ENCODE measurements at regions not wholly inside any gene's neighbourhood (a gene's known extent, or its start where the extent isn't known, plus 50 kb on each side); places are given as distances from the start of the nearest gene placed in this dataset.

DNA sequence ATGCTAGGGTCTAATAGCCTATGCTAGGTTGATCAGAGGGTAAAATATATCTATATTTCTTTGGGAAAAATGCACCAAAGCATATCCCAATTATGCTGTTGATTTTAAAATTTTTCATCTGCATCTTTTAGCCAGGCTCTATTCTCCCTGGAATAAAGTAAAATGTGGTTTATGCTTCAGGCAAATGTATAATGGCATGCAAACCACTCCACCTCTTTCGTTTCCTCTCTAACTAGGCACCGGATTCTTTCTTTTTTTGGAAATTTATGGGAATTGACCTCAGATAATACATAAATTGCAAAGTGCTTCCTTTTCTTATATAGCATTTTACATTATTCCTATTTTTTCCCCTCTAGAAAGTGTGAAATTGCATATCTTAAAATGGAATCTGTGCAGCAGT lies 386.5 kb downstream of the OLFM4 start:
- H3K27ac ChIP-seq: no peak overlapping the region
- DNase-seq (ENCODE audit: low spot score): no peak
- TF ChIP-seq, protein P1, sequence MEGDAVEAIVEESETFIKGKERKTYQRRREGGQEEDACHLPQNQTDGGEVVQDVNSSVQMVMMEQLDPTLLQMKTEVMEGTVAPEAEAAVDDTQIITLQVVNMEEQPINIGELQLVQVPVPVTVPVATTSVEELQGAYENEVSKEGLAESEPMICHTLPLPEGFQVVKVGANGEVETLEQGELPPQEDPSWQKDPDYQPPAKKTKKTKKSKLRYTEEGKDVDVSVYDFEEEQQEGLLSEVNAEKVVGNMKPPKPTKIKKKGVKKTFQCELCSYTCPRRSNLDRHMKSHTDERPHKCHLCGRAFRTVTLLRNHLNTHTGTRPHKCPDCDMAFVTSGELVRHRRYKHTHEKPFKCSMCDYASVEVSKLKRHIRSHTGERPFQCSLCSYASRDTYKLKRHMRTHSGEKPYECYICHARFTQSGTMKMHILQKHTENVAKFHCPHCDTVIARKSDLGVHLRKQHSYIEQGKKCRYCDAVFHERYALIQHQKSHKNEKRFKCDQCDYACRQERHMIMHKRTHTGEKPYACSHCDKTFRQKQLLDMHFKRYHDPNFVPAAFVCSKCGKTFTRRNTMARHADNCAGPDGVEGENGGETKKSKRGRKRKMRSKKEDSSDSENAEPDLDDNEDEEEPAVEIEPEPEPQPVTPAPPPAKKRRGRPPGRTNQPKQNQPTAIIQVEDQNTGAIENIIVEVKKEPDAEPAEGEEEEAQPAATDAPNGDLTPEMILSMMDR (IDR thresholded peaks at IDR 0.05): no peak

DNA sequence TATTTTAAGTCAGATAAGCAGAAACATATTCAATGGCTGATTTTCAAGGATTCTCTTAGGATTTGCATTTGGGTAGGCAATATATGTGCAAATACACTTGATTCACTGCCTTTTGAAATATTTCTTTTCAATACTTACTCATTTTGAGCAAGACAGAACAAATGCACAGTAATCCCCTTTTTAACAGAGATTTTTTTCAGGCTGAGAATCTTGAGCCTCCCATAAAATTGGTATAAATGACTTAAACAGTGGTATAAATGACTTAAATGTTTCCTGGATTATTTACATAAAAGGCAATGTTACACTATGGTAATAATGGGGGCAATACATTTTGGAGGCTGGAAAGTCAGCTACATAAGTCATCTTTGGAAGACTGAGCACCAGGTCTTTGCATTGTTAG lies 389.0 kb downstream of the OLFM4 start:
- no peak overlapping the region for H3K4me3 ChIP-seq
- H3K27ac ChIP-seq: no peak overlapping the region
- no peak for DNase-seq (ENCODE audit: low spot score)
- TF ChIP-seq, protein P1 (IDR thresholded peaks at IDR 0.05): no peak

More for the DNA sequence above, 386.5 kb downstream of the OLFM4 start:
- H3K4me3 ChIP-seq: no peak overlapping the region

DNA sequence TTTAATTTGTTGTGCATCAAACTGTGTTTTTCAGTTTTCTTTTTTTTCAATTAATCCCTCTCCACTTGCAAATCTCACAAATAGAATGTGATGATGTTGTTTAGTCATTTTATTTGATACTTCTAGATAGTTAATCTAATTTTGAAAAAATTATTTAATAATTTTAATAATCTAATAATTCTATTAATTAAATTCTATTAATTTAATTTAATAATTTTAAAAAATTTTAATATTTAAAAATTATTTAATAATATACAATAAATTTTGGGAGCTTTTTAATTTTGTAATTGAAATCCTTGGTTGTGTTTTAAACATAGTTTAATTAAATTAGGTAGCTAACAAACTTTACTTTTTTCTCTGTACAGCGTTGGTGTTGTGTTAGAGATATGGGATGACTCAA lies 393.8 kb downstream of the OLFM4 start:
- DNase-seq (ENCODE audit: low spot score): no peak
- H3K4me3 ChIP-seq: no peak overlapping the region
- TF ChIP-seq, protein P1 (IDR thresholded peaks at IDR 0.05): no peak
- H3K27ac ChIP-seq: no peak overlapping the region

DNA sequence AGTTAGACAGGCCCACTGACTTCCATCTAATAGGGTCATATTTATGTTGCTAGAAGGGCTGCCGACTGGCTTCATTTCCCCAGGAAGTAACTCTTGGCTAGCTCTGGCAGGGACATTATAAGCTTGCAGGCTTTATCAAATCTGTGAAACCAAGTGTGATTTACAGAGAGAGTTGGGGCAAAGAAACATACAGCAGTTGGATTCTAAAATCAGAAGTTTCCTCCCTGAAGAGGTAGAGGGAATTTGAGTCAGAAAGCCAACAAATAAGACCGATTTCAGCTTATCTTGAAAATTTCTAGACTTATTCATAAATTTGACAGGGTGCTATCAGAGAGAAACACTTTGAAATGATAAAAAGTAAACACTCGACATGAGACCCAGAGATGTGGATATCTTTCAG lies 407.8 kb downstream of the OLFM4 start:
- H3K27ac ChIP-seq: no peak overlapping the region
- DNase-seq (ENCODE audit: low spot score): no peak
- no peak overlapping the region for H3K4me3 ChIP-seq
- TF ChIP-seq, protein P1 (IDR thresholded peaks at IDR 0.05): no peak

DNA sequence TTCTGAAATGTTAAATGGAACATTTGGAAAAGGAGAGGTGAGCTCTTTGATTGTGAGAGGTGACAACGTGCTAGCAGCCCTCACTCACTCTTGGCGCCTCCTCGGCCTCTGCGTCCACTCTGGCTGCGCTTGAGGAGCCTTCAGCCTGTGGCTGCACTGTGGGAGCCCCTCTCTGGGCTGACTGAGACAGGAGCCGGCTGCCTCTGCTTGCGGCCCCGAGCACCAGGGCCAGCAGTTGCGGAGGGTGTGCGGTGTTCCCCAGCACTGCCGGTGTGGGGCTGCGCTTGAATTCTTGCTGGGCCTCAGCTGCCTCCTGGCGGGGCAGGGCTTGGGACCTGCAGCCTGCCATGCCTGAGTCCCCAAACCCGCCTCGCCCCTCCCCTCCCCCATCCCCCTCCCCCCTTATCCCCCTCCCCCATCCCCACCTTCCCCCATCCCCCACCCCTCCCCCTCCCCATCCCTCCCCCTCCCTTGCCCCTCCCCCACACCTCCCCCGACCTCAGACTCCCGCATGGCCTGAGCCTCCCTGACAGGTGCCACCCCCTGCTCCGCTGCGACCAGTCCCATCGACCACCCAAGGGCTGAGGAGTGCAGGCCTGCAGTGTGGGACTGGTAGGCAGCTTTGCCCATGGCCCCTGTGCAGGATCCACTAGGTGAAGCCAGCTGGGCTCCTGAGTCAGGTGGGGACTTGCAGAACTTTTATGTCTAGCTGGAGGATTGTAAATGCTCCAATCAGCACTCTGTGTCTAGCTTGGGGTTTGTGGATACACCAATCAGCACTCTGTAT lies 411.0 kb downstream of the OLFM4 start:
- no peak for DNase-seq (ENCODE audit: low spot score)

DNA sequence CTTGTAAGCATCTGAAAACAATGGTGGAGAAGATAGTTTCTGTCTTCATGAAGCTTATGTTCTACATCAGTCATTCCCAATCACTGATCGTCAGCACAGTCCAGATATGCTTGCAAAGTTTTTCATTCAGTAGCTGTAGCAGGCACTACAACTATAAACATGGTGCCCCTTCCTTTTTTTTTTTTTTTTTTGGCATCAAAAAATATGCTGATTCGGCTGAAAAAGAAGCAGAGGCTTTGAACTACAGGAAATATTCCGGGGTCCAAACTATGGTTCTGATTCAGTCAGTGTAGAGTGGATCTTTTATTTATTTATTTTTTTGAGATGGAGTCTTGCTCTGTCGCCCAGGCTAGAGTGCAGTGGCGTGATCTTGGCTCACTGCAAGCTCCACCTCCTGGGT lies 414.4 kb downstream of the OLFM4 start:
- no peak for DNase-seq (ENCODE audit: low spot score)
- no peak overlapping the region for H3K27ac ChIP-seq
- H3K4me3 ChIP-seq: no peak overlapping the region
- TF ChIP-seq, protein P1 (IDR thresholded peaks at IDR 0.05): no peak

More for the DNA sequence above, 411.0 kb downstream of the OLFM4 start:
- no peak overlapping the region for H3K4me3 ChIP-seq
- H3K27ac ChIP-seq: no peak overlapping the region
- TF ChIP-seq, protein P1 (IDR thresholded peaks at IDR 0.05): no peak

DNA sequence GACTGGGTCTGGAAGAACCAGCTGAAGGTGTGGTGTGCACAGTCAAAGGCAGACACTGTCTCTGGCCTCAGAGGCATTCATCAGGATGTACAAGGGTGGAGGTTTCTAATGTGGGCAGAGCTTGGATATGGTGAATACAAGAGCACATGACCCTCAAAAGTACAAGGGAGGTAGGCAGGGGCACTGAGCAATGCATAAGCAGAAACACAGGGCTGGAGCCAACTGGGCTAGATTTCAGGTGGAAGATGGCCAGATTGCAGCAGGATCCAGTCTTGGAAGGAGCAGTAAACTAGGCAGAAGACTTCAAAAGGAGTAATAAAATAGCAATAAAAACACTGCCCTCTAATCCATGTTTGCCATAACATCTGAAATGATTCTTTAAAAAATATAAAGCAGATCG lies 417.1 kb downstream of the OLFM4 start:
- Histone ChIP-seq H3K4me3 (no peak overlapping the region), H3K27ac (no peak overlapping the region)
- DNase-seq (ENCODE audit: low spot score): no peak
- TF ChIP-seq, protein P1 (IDR thresholded peaks at IDR 0.05): no peak
